CD8-positive, alpha-beta memory T cell (primary cell): ENCODE measurements at regions not wholly inside any gene's neighbourhood (a gene's known extent, or its start where the extent isn't known, plus 50 kb on each side); places are given as distances from the start of the nearest gene placed in this dataset.

Source experiments
- CTCF ChIA-PET: fragments of 350-600 bp; sonication (Branson Sonifier 250); formaldehyde crosslinking; loops from one replicate; lab custom pipeline; 2021; ENCODE audit warnings: antibody characterized with exemption; lab: Charles Lee
- POLR2A ChIA-PET: fragments of 350-600 bp; sonication (Branson Sonifier 250); formaldehyde crosslinking; loops from one replicate; lab custom pipeline; 2021; ENCODE audit warnings: antibody characterized with exemption; lab: Charles Lee
- DNase-seq, 5 donors: peaks; one replicate each; pipeline versions ENCODE4 v3.0.0 to v3.0.0-alpha.2; 2020 to 2022; ENCODE audit warnings: mixed read lengths in 1 of 5
- H3K27ac ChIP-seq: one replicate; pipeline ENCODE4 v1.7.0; 2013; ENCODE audit warnings: low read depth, mild to moderate bottlenecking, low read length, moderate library complexity
- H3K27me3 ChIP-seq: 2 replicates; pipeline ENCODE4 v1.7.0; 2013; ENCODE audit warnings: low read length, mild to moderate bottlenecking; ENCODE audit not compliant: insufficient read depth, poor library complexity, severe bottlenecking
- H3K36me3 ChIP-seq: 2 replicates; pipeline ENCODE4 v1.7.0; 2013; ENCODE audit warnings: mild to moderate bottlenecking, low read length, moderate library complexity; ENCODE audit not compliant: insufficient read depth
- H3K4me1 ChIP-seq: 2 replicates; pipeline ENCODE4 v1.7.0; 2013; ENCODE audit warnings: mild to moderate bottlenecking, low read length, moderate library complexity; ENCODE audit not compliant: insufficient read depth
- H3K4me3 ChIP-seq: 2 replicates; pipeline ENCODE4 v1.7.0; 2013; ENCODE audit warnings: mild to moderate bottlenecking, low read length
- H3K9me3 ChIP-seq: 2 replicates; pipeline ENCODE4 v1.7.0; 2013; ENCODE audit warnings: mild to moderate bottlenecking, low read length
- H3K27ac Mint-ChIP-seq, 8 donors: one replicate each; pipeline ENCODE4 v1.8.0; 2020 to 2021; ENCODE audit warnings: mixed read lengths in 8 of 8, mild to moderate bottlenecking in 6 of 8, inconsistent platforms in 3 of 8, moderate library complexity in 3 of 8
- H3K27me3 Mint-ChIP-seq, 2 donors: one replicate each; pipeline ENCODE4 v1.8.0; 2020 to 2021; ENCODE audit warnings: mixed read lengths in 2 of 2, mild to moderate bottlenecking in 1 of 2, moderate library complexity in 1 of 2
- H3K36me3 Mint-ChIP-seq, 3 donors: one replicate each; pipeline ENCODE4 v1.8.0; 2020 to 2021; ENCODE audit warnings: mixed read lengths in 3 of 3, inconsistent platforms in 1 of 3, mild to moderate bottlenecking in 1 of 3
- H3K4me1 Mint-ChIP-seq, 3 donors: one replicate each; pipeline ENCODE4 v1.8.0; 2020 to 2021; ENCODE audit warnings: mixed read lengths in 3 of 3, inconsistent platforms in 1 of 3, mild to moderate bottlenecking in 1 of 3
- H3K4me3 Mint-ChIP-seq, 7 donors: one replicate each; pipeline ENCODE4 v1.8.0; 2020 to 2021; ENCODE audit warnings: mixed read lengths in 7 of 7, mild to moderate bottlenecking in 6 of 7, moderate library complexity in 4 of 7, inconsistent platforms in 2 of 7
- H3K9me3 Mint-ChIP-seq, 5 donors: one replicate each; pipeline ENCODE4 v1.8.0; 2020 to 2022; ENCODE audit warnings: mixed read lengths in 5 of 5, mild to moderate bottlenecking in 3 of 5, moderate library complexity in 2 of 5, inconsistent platforms in 1 of 5

GRCh38 chr13:58238972-58239773, 607.6 kb downstream of the PCDH17 start:
- no peaks in the 10 kb centered on the region for H3K36me3 ChIP-seq
- H3K27me3 ChIP-seq: no peaks in the 10 kb centered on the region
- H3K4me1 Mint-ChIP-seq: no peaks in the 10 kb centered on the region
- no peak overlapping the region for H3K4me3 ChIP-seq
- DNase-seq: no peak
- no peak overlapping the region for H3K4me3 Mint-ChIP-seq
- H3K27ac Mint-ChIP-seq: no peak overlapping the region
- ChIA-PET CTCF (interaction anchor here (0.6 kb wide), 1 partner anchor 66 kb away, joined by 3 read pairs; no protein-coding TSS in a partner anchor), POLR2A (no interaction called here)
- H3K4me1 ChIP-seq: no peaks in the 10 kb centered on the region
- H3K9me3 Mint-ChIP-seq: peaks cover 3 to 29% (median 25%) of the 10 kb centered on the region in 5 donors
- no peak overlapping the region for H3K27ac ChIP-seq
- no peaks in the 10 kb centered on the region for H3K27me3 Mint-ChIP-seq
- H3K36me3 Mint-ChIP-seq: no peaks in the 10 kb centered on the region
- H3K9me3 ChIP-seq: no peaks in the 10 kb centered on the region

GRCh38 chr13:58239774-58240268, 608.3 kb downstream of the PCDH17 start:
- DNase-seq: no peak
- Mint-ChIP-seq H3K4me3 (no peak overlapping the region), H3K36me3 (no peaks in the 10 kb centered on the region), H3K9me3 (peaks cover 3 to 35% (median 29%) of the 10 kb centered on the region in 5 donors), H3K27me3 (no peaks in the 10 kb centered on the region), H3K4me1 (no peaks in the 10 kb centered on the region), H3K27ac (no peak overlapping the region)
- CTCF ChIA-PET: no interaction called here
- H3K36me3 ChIP-seq: no peaks in the 10 kb centered on the region
- POLR2A ChIA-PET: no interaction called here
- no peak overlapping the region for H3K4me3 ChIP-seq
- H3K27me3 ChIP-seq: no peaks in the 10 kb centered on the region
- no peaks in the 10 kb centered on the region for H3K9me3 ChIP-seq
- no peaks in the 10 kb centered on the region for H3K4me1 ChIP-seq
- H3K27ac ChIP-seq: no peak overlapping the region

GRCh38 chr13:58247080-58247479, 615.5 kb downstream of the PCDH17 start:
- no peak overlapping the region for H3K27ac ChIP-seq
- Mint-ChIP-seq H3K36me3 (no peaks in the 10 kb centered on the region), H3K27me3 (no peaks in the 10 kb centered on the region), H3K27ac (no peak overlapping the region), H3K4me3 (no peak overlapping the region), H3K4me1 (no peaks in the 10 kb centered on the region), H3K9me3 (peaks cover 6 to 31% (median 28%) of the 10 kb centered on the region in 5 donors)
- H3K9me3 ChIP-seq: no peaks in the 10 kb centered on the region
- no peak overlapping the region for H3K4me3 ChIP-seq
- H3K4me1 ChIP-seq: no peaks in the 10 kb centered on the region
- no peaks in the 10 kb centered on the region for H3K36me3 ChIP-seq
- POLR2A ChIA-PET: no interaction called here
- H3K27me3 ChIP-seq: no peaks in the 10 kb centered on the region
- no peak for DNase-seq
- CTCF ChIA-PET: no interaction called here

- no peak overlapping the region for H3K4me3 Mint-ChIP-seq
- H3K4me1 Mint-ChIP-seq: no peaks in the 10 kb centered on the region
- no peaks in the 10 kb centered on the region for H3K4me1 ChIP-seq
- H3K9me3 ChIP-seq: no peaks in the 10 kb centered on the region
- no peaks in the 10 kb centered on the region for H3K27me3 ChIP-seq
- no peak overlapping the region for H3K4me3 ChIP-seq
- no peak overlapping the region for H3K27ac ChIP-seq
- ChIA-PET POLR2A (no interaction called here), CTCF (no interaction called here)
- DNase-seq: no peak
- H3K36me3 Mint-ChIP-seq: no peaks in the 10 kb centered on the region
- H3K36me3 ChIP-seq: no peaks in the 10 kb centered on the region
- H3K9me3 Mint-ChIP-seq: peaks cover 0 to 24% (median 17%) of the 10 kb centered on the region in 5 donors
- H3K27ac Mint-ChIP-seq: no peak overlapping the region
- H3K27me3 Mint-ChIP-seq: no peaks in the 10 kb centered on the region
Measured at GRCh38 chr13:58254943-58255342, 623.4 kb downstream of the PCDH17 start.

- DNase-seq: no peak
- Histone ChIP-seq H3K4me3 (no peak overlapping the region), H3K36me3 (no peaks in the 10 kb centered on the region), H3K9me3 (no peaks in the 10 kb centered on the region), H3K27me3 (no peaks in the 10 kb centered on the region), H3K4me1 (no peaks in the 10 kb centered on the region), H3K27ac (no peak overlapping the region)
- H3K27ac Mint-ChIP-seq: no peak overlapping the region
- no peaks in the 10 kb centered on the region for H3K36me3 Mint-ChIP-seq
- ChIA-PET CTCF (no interaction called here), POLR2A (no interaction called here)
- H3K4me1 Mint-ChIP-seq: no peaks in the 10 kb centered on the region
- H3K9me3 Mint-ChIP-seq: peaks cover 5 to 26% (median 7%) of the 10 kb centered on the region in 5 donors
- H3K4me3 Mint-ChIP-seq: no peak overlapping the region
- H3K27me3 Mint-ChIP-seq: no peaks in the 10 kb centered on the region
Measured at GRCh38 chr13:58266271-58266670, 634.7 kb downstream of the PCDH17 start.

GRCh38 chr13:58298556-58299135, 667.1 kb downstream of the PCDH17 start:
- H3K9me3 Mint-ChIP-seq: peaks cover 0 to 17% (median 2%) of the 10 kb centered on the region in 5 donors
- no peaks in the 10 kb centered on the region for H3K36me3 ChIP-seq
- no peaks in the 10 kb centered on the region for H3K27me3 Mint-ChIP-seq
- H3K4me1 ChIP-seq: no peaks in the 10 kb centered on the region
- CTCF ChIA-PET: no interaction called here
- H3K4me1 Mint-ChIP-seq: no peaks in the 10 kb centered on the region
- H3K27ac Mint-ChIP-seq: no peak overlapping the region
- POLR2A ChIA-PET: no interaction called here
- H3K4me3 Mint-ChIP-seq: no peak overlapping the region
- no peak overlapping the region for H3K27ac ChIP-seq
- no peaks in the 10 kb centered on the region for H3K9me3 ChIP-seq
- no peak for DNase-seq
- H3K36me3 Mint-ChIP-seq: no peaks in the 10 kb centered on the region
- H3K27me3 ChIP-seq: no peaks in the 10 kb centered on the region
- H3K4me3 ChIP-seq: no peak overlapping the region

- H3K27me3 ChIP-seq: no peaks in the 10 kb centered on the region
- no peak overlapping the region for H3K4me3 ChIP-seq
- ChIA-PET POLR2A (no interaction called here), CTCF (no interaction called here)
- H3K4me1 Mint-ChIP-seq: no peaks in the 10 kb centered on the region
- peaks cover 0 to 7% (median 2%) of the 10 kb centered on the region in 5 donors for H3K9me3 Mint-ChIP-seq
- H3K27me3 Mint-ChIP-seq: no peaks in the 10 kb centered on the region
- no peaks in the 10 kb centered on the region for H3K9me3 ChIP-seq
- no peaks in the 10 kb centered on the region for H3K36me3 Mint-ChIP-seq
- H3K27ac Mint-ChIP-seq: no peak overlapping the region
- no peak overlapping the region for H3K27ac ChIP-seq
- no peaks in the 10 kb centered on the region for H3K36me3 ChIP-seq
- no peaks in the 10 kb centered on the region for H3K4me1 ChIP-seq
- DNase-seq: no peak
- H3K4me3 Mint-ChIP-seq: no peak overlapping the region
Measured at GRCh38 chr13:58300224-58300623, 668.7 kb downstream of the PCDH17 start.

- H3K4me1 ChIP-seq: no peaks in the 10 kb centered on the region
- H3K36me3 ChIP-seq: no peaks in the 10 kb centered on the region
- H3K27me3 Mint-ChIP-seq: no peaks in the 10 kb centered on the region
- no peaks in the 10 kb centered on the region for H3K36me3 Mint-ChIP-seq
- H3K4me3 ChIP-seq: no peak overlapping the region
- no peaks in the 10 kb centered on the region for H3K4me1 Mint-ChIP-seq
- H3K4me3 Mint-ChIP-seq: no peak overlapping the region
- no peaks in the 10 kb centered on the region for H3K9me3 ChIP-seq
- ChIA-PET CTCF (no interaction called here), POLR2A (no interaction called here)
- H3K27ac Mint-ChIP-seq: no peak overlapping the region
- H3K27ac ChIP-seq: no peak overlapping the region
- H3K9me3 Mint-ChIP-seq: peaks cover 0 to 7% (median 2%) of the 10 kb centered on the region in 5 donors
- no peak for DNase-seq
- no peaks in the 10 kb centered on the region for H3K27me3 ChIP-seq
Measured at GRCh38 chr13:58300974-58301681, 669.6 kb downstream of the PCDH17 start.
